ENCODE measurements at regions not wholly inside any gene's neighbourhood (a gene's known extent, or its start where the extent isn't known, plus 50 kb on each side); places are given as distances from the start of the nearest gene placed in this dataset.
"Not testable (repeated sequence)": the region's sequence is repeated elsewhere in the genome, so short reads cannot be mapped to it uniquely, and the experiment has no call there.

- DNase-seq (ENCODE audit: low spot score), result no peak
Measured at GRCh38 chr11:121901886-121902285, 214.1 kb downstream of the BLID start.

- not testable (repeated sequence) for DNase-seq (ENCODE audit: low spot score)
Measured at GRCh38 chr11:121901417-121901816, 214.6 kb downstream of the BLID start.

- DNase-seq (ENCODE audit: low spot score), result no peak
Measured at GRCh38 chr11:121899520-121899919, 216.5 kb downstream of the BLID start.

GRCh38 chr11:121898903-121899302 lies 217.1 kb downstream of the BLID start:
- DNase-seq (ENCODE audit: low spot score), result no peak

- DNase-seq (ENCODE audit: low spot score), result no peak
Measured at GRCh38 chr11:121895919-121896318, 220.1 kb downstream of the BLID start.

GRCh38 chr11:121894581-121894980 lies 221.4 kb downstream of the BLID start:
- DNase-seq (ENCODE audit: low spot score), result no peak

GRCh38 chr11:121892863-121893262 lies 223.2 kb downstream of the BLID start:
- no peak for DNase-seq (ENCODE audit: low spot score)

GRCh38 chr11:121892131-121892681 lies 223.8 kb downstream of the BLID start:
- DNase-seq (ENCODE audit: low spot score), result no peak

- DNase-seq (ENCODE audit: low spot score), result no peak
Measured at GRCh38 chr11:121890946-121891515, 225.0 kb downstream of the BLID start.

- no peak for DNase-seq (ENCODE audit: low spot score)
Measured at GRCh38 chr11:121890377-121890776, 225.6 kb downstream of the BLID start.

GRCh38 chr11:121889931-121890330 lies 226.1 kb downstream of the BLID start:
- no peak for DNase-seq (ENCODE audit: low spot score)

- no peak for DNase-seq (ENCODE audit: low spot score)
Measured at GRCh38 chr11:121889186-121889585, 226.8 kb downstream of the BLID start.

GRCh38 chr11:121887976-121888557 lies 227.9 kb downstream of the BLID start:
- no peak for DNase-seq (ENCODE audit: low spot score)

GRCh38 chr11:121887569-121887968 lies 228.4 kb downstream of the BLID start:
- DNase-seq (ENCODE audit: low spot score), result no peak

GRCh38 chr11:121886996-121887395 lies 229.0 kb downstream of the BLID start:
- DNase-seq (ENCODE audit: low spot score), result no peak

GRCh38 chr11:121886005-121886734 lies 229.8 kb downstream of the BLID start:
- no peak for DNase-seq (ENCODE audit: low spot score)

GRCh38 chr11:121884626-121885025 lies 231.4 kb downstream of the BLID start:
- no peak for DNase-seq (ENCODE audit: low spot score)

GRCh38 chr11:121881806-121882205 lies 234.2 kb downstream of the BLID start:
- DNase-seq (ENCODE audit: low spot score), result no peak

- no peak for DNase-seq (ENCODE audit: low spot score)
Measured at GRCh38 chr11:121877152-121877551, 238.9 kb downstream of the BLID start.

- DNase-seq (ENCODE audit: low spot score), result no peak
Measured at GRCh38 chr11:121873766-121874165, 242.2 kb downstream of the BLID start.

GRCh38 chr11:121872356-121872755 lies 243.7 kb downstream of the BLID start:
- DNase-seq (ENCODE audit: low spot score), result no peak

- no peak for DNase-seq (ENCODE audit: low spot score)
Measured at GRCh38 chr11:121870206-121871045, 245.6 kb downstream of the BLID start.

Measured in germinal center (tissue), 1 donor.